ENCODE measurements at regions not wholly inside any gene's neighbourhood (a gene's known extent, or its start where the extent isn't known, plus 50 kb on each side); places are given as distances from the start of the nearest gene placed in this dataset.

- 83% methylated on average over 1 of the region's 5 CpGs for WGBS (ENCODE audit: insufficient coverage)
- TF ChIP-seq, protein P1, sequence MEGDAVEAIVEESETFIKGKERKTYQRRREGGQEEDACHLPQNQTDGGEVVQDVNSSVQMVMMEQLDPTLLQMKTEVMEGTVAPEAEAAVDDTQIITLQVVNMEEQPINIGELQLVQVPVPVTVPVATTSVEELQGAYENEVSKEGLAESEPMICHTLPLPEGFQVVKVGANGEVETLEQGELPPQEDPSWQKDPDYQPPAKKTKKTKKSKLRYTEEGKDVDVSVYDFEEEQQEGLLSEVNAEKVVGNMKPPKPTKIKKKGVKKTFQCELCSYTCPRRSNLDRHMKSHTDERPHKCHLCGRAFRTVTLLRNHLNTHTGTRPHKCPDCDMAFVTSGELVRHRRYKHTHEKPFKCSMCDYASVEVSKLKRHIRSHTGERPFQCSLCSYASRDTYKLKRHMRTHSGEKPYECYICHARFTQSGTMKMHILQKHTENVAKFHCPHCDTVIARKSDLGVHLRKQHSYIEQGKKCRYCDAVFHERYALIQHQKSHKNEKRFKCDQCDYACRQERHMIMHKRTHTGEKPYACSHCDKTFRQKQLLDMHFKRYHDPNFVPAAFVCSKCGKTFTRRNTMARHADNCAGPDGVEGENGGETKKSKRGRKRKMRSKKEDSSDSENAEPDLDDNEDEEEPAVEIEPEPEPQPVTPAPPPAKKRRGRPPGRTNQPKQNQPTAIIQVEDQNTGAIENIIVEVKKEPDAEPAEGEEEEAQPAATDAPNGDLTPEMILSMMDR (IDR thresholded peaks at IDR 0.05): no peak
- no peak overlapping the region for H3K9ac ChIP-seq (ENCODE audit: insufficient read depth, low read length, poor library complexity, severe bottlenecking)
- no peak overlapping the region for H3K4me2 ChIP-seq (replicated peaks; ENCODE audit: extremely low read depth, low read length, poor library complexity, severe bottlenecking)
- peak overlapping the region in 1 of 2 donors; percentile 73 for H3K4me3 Mint-ChIP-seq
- DNase-seq: no peak
- H2AFZ ChIP-seq (ENCODE audit: insufficient read depth, low read depth, low read length, poor library complexity, severe bottlenecking): no peak overlapping the region
- no peak overlapping the region for H3K27ac ChIP-seq (ENCODE audit: low read depth in 1 of 2, low read length in 2 of 2)
- peaks cover 56 to 78% (median 66%) of the 10 kb centered on the region in 3 donors for H3K27me3 Mint-ChIP-seq (ENCODE audit: low read depth in 3 of 3)
- no peak overlapping the region for H3K4me3 ChIP-seq (replicated peaks in 1 of 3; ENCODE audit: low read depth in 2 of 3, low read length in 3 of 3)
- intact Hi-C loops (cut with micrococcal nuclease): no loop called here
- H3K36me3 Mint-ChIP-seq: peaks cover 6 to 15% of the 10 kb centered on the region in 2 donors
- no peak overlapping the region for H3K27ac Mint-ChIP-seq
- H3K9me3 ChIP-seq (replicated peaks in 1 of 2; ENCODE audit: control insufficient read depth in 1 of 2, insufficient read depth in 1 of 2, low read length in 2 of 2): peaks cover 0 to 6% of the 10 kb centered on the region in 2 donors
- H4K20me1 ChIP-seq (ENCODE audit: insufficient read depth, low read length): no peaks in the 10 kb centered on the region
- no peaks in the 10 kb centered on the region for H3K79me2 ChIP-seq (ENCODE audit: insufficient read depth, low read length)
- peaks cover 39% of the 10 kb centered on the region for H3K4me1 Mint-ChIP-seq
- H3K27me3 ChIP-seq (ENCODE audit: control insufficient read depth in 2 of 2, insufficient read depth in 2 of 2, low read length in 2 of 2): peaks cover 38 to 61% of the 10 kb centered on the region in 2 donors
- no peaks in the 10 kb centered on the region for H3K36me3 ChIP-seq (replicated peaks in 1 of 2; ENCODE audit: control insufficient read depth in 1 of 2, insufficient read depth in 2 of 2, low read length in 2 of 2)
- peaks cover 18 to 28% of the 10 kb centered on the region in 2 donors for H3K4me1 ChIP-seq (ENCODE audit: control insufficient read depth in 1 of 2, insufficient read depth in 2 of 2, low read length in 2 of 2)
- H3K9me3 Mint-ChIP-seq: peaks cover 0 to 17% (median 7%) of the 10 kb centered on the region in 7 donors
Measured at GRCh38 chr20:36090223-36090622, 64.3 kb upstream of the EPB41L1 start.

DNA sequence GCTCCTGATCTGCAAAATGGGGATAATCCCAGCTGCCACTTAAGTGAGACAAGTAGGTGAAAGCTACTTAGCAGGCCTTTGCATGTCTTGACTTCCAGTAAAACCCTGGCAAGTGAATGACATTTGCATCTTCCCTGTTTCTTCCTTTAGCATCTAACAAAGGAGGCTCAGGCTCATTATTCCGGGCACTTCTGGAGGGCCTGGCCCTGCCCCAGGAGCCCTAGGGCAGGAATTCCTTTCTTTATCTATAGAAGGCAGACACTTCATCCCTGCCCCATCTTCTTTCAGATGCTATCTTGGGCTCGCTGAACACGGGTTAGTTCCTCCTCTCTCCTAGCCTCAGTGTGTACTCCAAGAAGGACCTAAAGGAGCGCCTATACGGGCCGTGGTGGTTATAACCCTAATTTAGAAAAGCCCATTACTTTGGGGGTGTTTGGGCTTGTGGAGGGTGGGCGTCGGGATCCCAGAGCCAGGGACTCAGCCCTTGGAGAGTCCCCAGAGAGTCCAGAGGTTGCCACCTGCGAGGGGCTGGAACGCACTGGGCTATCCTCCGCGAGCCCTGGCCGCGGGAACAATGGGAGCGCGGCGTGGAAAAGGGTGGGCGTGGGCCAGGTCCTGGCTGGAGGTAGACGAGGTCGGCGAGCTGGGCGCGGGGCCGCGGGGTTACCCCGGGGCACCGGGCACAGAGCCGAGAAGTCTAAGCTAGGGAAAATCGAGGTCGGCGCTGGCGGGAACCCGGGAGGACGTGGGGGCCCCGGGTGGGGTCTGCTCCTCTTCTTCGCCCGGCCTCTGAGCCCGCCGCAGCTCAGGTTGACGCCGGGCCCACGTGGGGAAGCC is 62.8 kb upstream of the EPB41L1 start:
- Mint-ChIP-seq H3K4me1 (peaks cover 25% of the 10 kb centered on the region), H3K27me3 (ENCODE audit: low read depth in 3 of 3) (peaks cover 57 to 83% (median 75%) of the 10 kb centered on the region in 3 donors), H3K9me3 (peaks cover 0 to 17% (median 7%) of the 10 kb centered on the region in 7 donors), H3K36me3 (peaks cover 6 to 18% of the 10 kb centered on the region in 2 donors), H3K4me3 (peak overlapping the region; percentile 62 to 71), H3K27ac (no peak overlapping the region)
- TF ChIP-seq, protein P1 (IDR thresholded peaks at IDR 0.05): no peak
- no peaks in the 10 kb centered on the region for H3K36me3 ChIP-seq (replicated peaks in 1 of 2; ENCODE audit: control insufficient read depth in 1 of 2, insufficient read depth in 2 of 2, low read length in 2 of 2)
- intact Hi-C loops (cut with micrococcal nuclease): no loop called here
- peak overlapping the region; percentile 83 for H3K4me2 ChIP-seq (replicated peaks; ENCODE audit: extremely low read depth, low read length, poor library complexity, severe bottlenecking)
- peaks cover 40 to 60% of the 10 kb centered on the region in 2 donors for H3K27me3 ChIP-seq (ENCODE audit: control insufficient read depth in 2 of 2, insufficient read depth in 2 of 2, low read length in 2 of 2)
- H2AFZ ChIP-seq (ENCODE audit: insufficient read depth, low read depth, low read length, poor library complexity, severe bottlenecking): peak overlapping the region; percentile 51
- peaks cover 15 to 21% of the 10 kb centered on the region in 2 donors for H3K4me1 ChIP-seq (ENCODE audit: control insufficient read depth in 1 of 2, insufficient read depth in 2 of 2, low read length in 2 of 2)
- 7% methylated on average over 37 of the region's 42 CpGs for WGBS (ENCODE audit: insufficient coverage)
- H3K27ac ChIP-seq (ENCODE audit: low read depth in 1 of 2, low read length in 2 of 2): no peak overlapping the region
- no peak for DNase-seq
- H3K9me3 ChIP-seq (replicated peaks in 1 of 2; ENCODE audit: control insufficient read depth in 1 of 2, insufficient read depth in 1 of 2, low read length in 2 of 2): peaks cover 0 to 6% of the 10 kb centered on the region in 2 donors
- no peak overlapping the region for H3K9ac ChIP-seq (ENCODE audit: insufficient read depth, low read length, poor library complexity, severe bottlenecking)
- no peaks in the 10 kb centered on the region for H3K79me2 ChIP-seq (ENCODE audit: insufficient read depth, low read length)
- H3K4me3 ChIP-seq (replicated peaks in 1 of 3; ENCODE audit: low read depth in 2 of 3, low read length in 3 of 3): peak overlapping the region in 1 of 3 experiments; percentile 70
- H4K20me1 ChIP-seq (ENCODE audit: insufficient read depth, low read length): no peaks in the 10 kb centered on the region

Measured in CD14-positive monocyte (primary cell).